GM19372 (cell line): ENCODE measurements at regions not wholly inside any gene's neighbourhood (a gene's known extent, or its start where the extent isn't known, plus 50 kb on each side); places are given as distances from the start of the nearest gene placed in this dataset.
"Not testable (repeated sequence)": the region's sequence is repeated elsewhere in the genome, so short reads cannot be mapped to it uniquely, and the experiment has no call there.

Experiments used
- ATAC-seq: cut with Tn5 transposase; IDR thresholded peaks from one replicate; pipeline ENCODE4 v1.9.1; 2021; ENCODE audit warnings: mild to moderate bottlenecking, low read depth, moderate library complexity; ENCODE audit not compliant: unreplicated experiment

GRCh38 chr12:25787701-25788100, 170.8 kb upstream of the RASSF8 start:
- no peak for ATAC-seq

- ATAC-seq, result no peak
These were observed 169.6 kb upstream of the RASSF8 start for GRCh38 chr12:25788707-25789442.

GRCh38 chr12:25789541-25789944, 168.9 kb upstream of the RASSF8 start:
- ATAC-seq, result no peak

- ATAC-seq, result no peak
These were observed 166.5 kb upstream of the RASSF8 start for GRCh38 chr12:25792031-25792430.

- no peak for ATAC-seq
These were observed 165.3 kb upstream of the RASSF8 start for GRCh38 chr12:25793196-25793595.

GRCh38 chr12:25794571-25794970, 163.9 kb upstream of the RASSF8 start:
- no peak for ATAC-seq

- ATAC-seq, result no peak
These were observed 161.9 kb upstream of the RASSF8 start for GRCh38 chr12:25796523-25797000.

- ATAC-seq, result no peak
These were observed 161.1 kb upstream of the RASSF8 start for GRCh38 chr12:25797386-25797785.

GRCh38 chr12:25797949-25798348, 160.5 kb upstream of the RASSF8 start:
- ATAC-seq, result no peak

GRCh38 chr12:25800101-25800500, 158.4 kb upstream of the RASSF8 start:
- ATAC-seq, result no peak

GRCh38 chr12:25801734-25802133, 156.7 kb upstream of the RASSF8 start:
- no peak for ATAC-seq

GRCh38 chr12:25802143-25802542, 156.3 kb upstream of the RASSF8 start:
- ATAC-seq, result no peak

GRCh38 chr12:25803029-25803664, 155.3 kb upstream of the RASSF8 start:
- not testable (repeated sequence) for ATAC-seq

GRCh38 chr12:25804286-25804685, 154.2 kb upstream of the RASSF8 start:
- ATAC-seq, result not testable (repeated sequence)

- no peak for ATAC-seq
These were observed 152.2 kb upstream of the RASSF8 start for GRCh38 chr12:25806271-25806670.

- no peak for ATAC-seq
These were observed 149.9 kb upstream of the RASSF8 start for GRCh38 chr12:25808604-25809003.

- no peak for ATAC-seq
These were observed 147.8 kb upstream of the RASSF8 start for GRCh38 chr12:25810683-25811082.

- peak; percentile 59 for ATAC-seq
These were observed 146.8 kb upstream of the RASSF8 start for GRCh38 chr12:25811656-25812126.

GRCh38 chr12:25812295-25812694, 146.2 kb upstream of the RASSF8 start:
- ATAC-seq, result no peak

GRCh38 chr12:25813843-25814242, 144.6 kb upstream of the RASSF8 start:
- ATAC-seq, result no peak

GRCh38 chr12:25816637-25817036, 141.8 kb upstream of the RASSF8 start:
- no peak for ATAC-seq

- ATAC-seq, result no peak
These were observed 141.3 kb upstream of the RASSF8 start for GRCh38 chr12:25817166-25817565.
